NCI-H2171 treated with DMSO at 0.1 percent for 48 hours (cell line): ENCODE measurements at regions not wholly inside any gene's neighbourhood (a gene's known extent, or its start where the extent isn't known, plus 50 kb on each side); places are given as distances from the start of the nearest gene placed in this dataset.
"Not testable (repeated sequence)": the region's sequence is repeated elsewhere in the genome, so short reads cannot be mapped to it uniquely, and the experiment has no call there.

Experiments used
- DNase-seq: peaks from one replicate; lab custom pipeline; 2025; lab: John Stamatoyannopoulos, UW

- no peak for DNase-seq
Observed at GRCh38 chr2:167792126-167792525, 455.3 kb downstream of the STK39 start.

GRCh38 chr2:167790781-167791450 lies 456.5 kb downstream of the STK39 start:
- no peak for DNase-seq

- DNase-seq: no peak
Observed at GRCh38 chr2:167790189-167790588, 457.2 kb downstream of the STK39 start.

- no peak for DNase-seq
Observed at GRCh38 chr2:167787562-167787961, 459.8 kb downstream of the STK39 start.

- DNase-seq: no peak
Observed at GRCh38 chr2:167787021-167787420, 460.4 kb downstream of the STK39 start.

- no peak for DNase-seq
Observed at GRCh38 chr2:167785606-167786216, 461.7 kb downstream of the STK39 start.

- no peak for DNase-seq
Observed at GRCh38 chr2:167784084-167784425, 463.3 kb downstream of the STK39 start.

- peak; percentile 44 for DNase-seq
Observed at GRCh38 chr2:167783261-167784083, 463.9 kb downstream of the STK39 start.

- not testable (repeated sequence) for DNase-seq
Observed at GRCh38 chr2:167781629-167782028, 465.8 kb downstream of the STK39 start.

- no peak for DNase-seq
Observed at GRCh38 chr2:167776359-167776758, 471.0 kb downstream of the STK39 start.

GRCh38 chr2:167771628-167772027 lies 475.8 kb downstream of the STK39 start:
- no peak for DNase-seq

- DNase-seq: peak; percentile 25
Observed at GRCh38 chr2:167769020-167769419, 478.4 kb downstream of the STK39 start.

GRCh38 chr2:167767830-167768229 lies 479.6 kb downstream of the STK39 start:
- DNase-seq: no peak

GRCh38 chr2:167764772-167765341 lies 482.5 kb downstream of the STK39 start:
- DNase-seq: no peak

GRCh38 chr2:167761465-167762136 lies 485.8 kb downstream of the STK39 start:
- DNase-seq: no peak

GRCh38 chr2:167759531-167759930 lies 487.9 kb downstream of the STK39 start:
- DNase-seq: no peak

GRCh38 chr2:167758292-167758691 lies 489.1 kb downstream of the STK39 start:
- DNase-seq: no peak

GRCh38 chr2:167756446-167756845 lies 490.9 kb downstream of the STK39 start:
- DNase-seq: no peak

GRCh38 chr2:167753142-167753541 lies 494.3 kb downstream of the STK39 start:
- no peak for DNase-seq

GRCh38 chr2:167752734-167753133 lies 494.7 kb downstream of the STK39 start:
- no peak for DNase-seq

- DNase-seq: peak; percentile 91
Observed at GRCh38 chr2:167750675-167751074, 496.7 kb downstream of the STK39 start.

GRCh38 chr2:167749660-167750059 lies 497.7 kb downstream of the STK39 start:
- DNase-seq: no peak
